Activated T-cell treated with anti-CD3 and anti-CD28 coated beads, Interleukin-2, amount 50 U/mL, for 48 hours (primary cell): ENCODE measurements at regions not wholly inside any gene's neighbourhood (a gene's known extent, or its start where the extent isn't known, plus 50 kb on each side); places are given as distances from the start of the nearest gene placed in this dataset.
"Not testable (repeated sequence)": the region's sequence is repeated elsewhere in the genome, so short reads cannot be mapped to it uniquely, and the experiment has no call there.

Source experiments
- DNase-seq, 2 experiments: peaks; one replicate each; pipeline ENCODE4 v3.0.0-alpha.2; 2020

DNA sequence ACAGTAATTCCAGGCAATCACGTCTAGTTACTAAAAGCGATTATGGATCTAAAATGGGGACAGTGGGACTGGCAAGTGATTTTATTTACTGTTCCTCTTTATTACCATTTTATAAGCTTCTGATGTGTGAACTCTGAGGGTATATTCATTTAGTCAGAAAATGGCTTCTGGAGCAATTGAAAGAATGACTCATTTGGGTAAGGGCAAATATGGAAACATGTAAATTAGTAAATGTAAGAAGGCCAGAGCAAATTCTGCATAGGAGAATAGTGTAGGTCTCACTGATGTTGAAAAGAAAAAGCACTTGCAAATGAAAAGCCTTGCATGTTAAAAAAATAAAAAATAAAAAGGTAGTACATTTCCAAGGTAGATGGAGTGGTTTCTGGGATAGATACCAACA, 262.2 kb downstream of the KLF5 start:
- no peak for DNase-seq

DNA sequence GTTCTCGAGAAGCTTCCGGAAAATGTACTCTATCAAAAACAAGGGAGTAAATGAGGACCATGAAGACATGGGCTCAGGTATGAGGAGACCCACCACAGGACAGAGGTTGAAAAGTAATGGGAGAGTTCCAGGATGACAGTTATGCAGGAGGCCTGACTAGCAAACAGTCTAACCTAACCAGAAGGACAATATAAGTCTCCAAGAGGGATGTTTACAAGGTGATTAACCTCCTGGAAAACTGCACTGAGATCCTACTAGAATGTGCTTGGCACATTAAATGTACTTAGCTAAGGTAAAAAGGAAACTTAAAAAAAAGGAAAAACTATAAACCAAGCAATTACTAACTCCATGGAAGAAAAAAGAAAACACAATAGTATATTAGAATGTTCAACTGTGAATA, 258.3 kb downstream of the KLF5 start:
- DNase-seq = no peak

DNA sequence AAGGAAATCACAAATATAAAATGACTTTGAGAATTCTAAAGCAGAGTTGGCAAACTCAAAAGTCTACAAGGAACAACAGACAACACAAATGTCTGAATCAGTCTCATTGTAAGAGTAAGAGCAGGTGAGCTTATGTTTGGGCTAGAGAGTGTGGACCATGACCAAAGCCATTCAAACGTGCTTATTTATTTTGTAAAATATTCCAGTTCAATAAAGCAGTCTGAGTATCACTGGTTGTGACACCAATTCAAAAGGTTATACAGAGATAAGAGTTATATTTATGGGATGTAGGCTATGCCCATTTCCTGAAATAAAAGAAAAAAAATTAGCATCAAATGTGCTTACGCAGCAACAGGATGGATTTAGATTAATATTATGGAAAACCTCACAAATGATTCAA, 251.6 kb downstream of the KLF5 start:
- no peak for DNase-seq

DNA sequence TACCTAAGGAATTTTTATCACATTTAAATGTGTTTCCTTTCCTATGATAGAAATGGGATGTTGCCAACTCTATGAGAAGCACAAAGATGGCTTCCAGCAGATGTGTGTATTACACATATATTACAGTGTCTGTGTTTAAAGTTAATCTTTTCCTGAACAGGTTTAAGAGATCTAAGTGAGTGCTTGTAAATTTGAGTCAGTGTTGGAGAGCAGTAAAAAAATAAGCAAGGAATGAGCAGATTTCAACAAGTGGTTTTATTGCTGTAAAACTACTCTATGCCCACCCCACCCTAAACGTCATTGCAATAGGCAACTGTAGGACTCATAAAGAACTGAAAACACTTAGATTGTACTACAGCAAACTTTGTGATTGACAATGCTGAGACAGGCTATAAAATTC, 248.7 kb downstream of the KLF5 start:
- DNase-seq = no peak

DNA sequence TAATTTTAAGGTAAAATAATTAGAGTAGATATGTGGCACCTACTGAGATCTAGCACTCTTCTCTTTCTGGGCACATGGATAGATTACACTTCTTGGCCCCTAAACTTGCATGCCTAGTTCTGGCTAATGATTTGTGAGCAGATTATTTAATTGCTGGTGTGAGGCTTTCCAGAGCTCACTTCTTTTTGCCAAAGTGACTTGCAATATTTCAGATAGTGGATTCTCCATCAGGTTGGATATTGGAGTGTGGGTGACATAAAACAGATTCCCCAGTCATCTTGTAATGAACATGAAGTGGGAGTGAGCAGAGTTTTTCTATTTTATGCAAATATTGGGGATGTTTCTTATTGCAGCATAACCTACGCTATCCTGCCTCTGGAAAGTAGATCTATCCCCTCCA, 247.9 kb downstream of the KLF5 start:
- DNase-seq = no peak

DNA sequence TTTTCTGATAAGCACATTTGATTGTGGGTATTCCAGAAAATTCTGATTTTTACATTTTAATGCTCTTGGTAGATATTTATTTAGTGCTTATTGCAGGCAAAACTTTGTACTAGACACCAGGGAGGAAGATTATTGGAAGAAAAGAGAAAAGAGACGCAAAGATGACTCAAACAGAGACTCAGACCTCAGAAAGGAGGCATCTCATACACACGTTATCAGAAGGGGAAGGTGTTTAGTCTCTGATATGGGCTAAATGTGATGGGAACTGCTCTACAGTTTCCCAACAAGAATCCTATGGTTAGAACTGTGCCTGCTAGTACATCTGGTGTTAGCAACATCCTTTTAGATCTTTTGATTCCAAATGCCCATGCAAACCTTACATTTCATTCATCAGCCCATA, 245.6 kb downstream of the KLF5 start:
- no peak for DNase-seq

DNA sequence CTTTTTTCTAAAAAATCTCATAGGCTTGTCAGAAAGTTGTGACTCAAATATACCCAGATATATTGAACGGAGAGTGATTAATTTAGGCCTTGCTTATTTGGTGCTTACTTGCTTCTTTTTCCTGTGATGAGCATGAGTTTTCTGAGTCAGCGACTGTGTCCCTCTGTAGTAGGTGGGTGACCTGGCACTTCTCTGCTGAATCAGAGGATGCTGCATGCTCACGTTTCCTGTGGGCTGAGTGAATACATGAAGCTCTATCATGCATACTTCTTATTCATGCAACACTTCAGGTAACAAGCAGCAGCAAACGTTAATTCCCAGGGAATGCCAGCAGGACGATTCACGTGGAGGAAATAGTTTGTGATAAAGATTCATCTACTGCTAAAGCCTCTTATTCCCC, 245.0 kb downstream of the KLF5 start:
- peak; percentile 41 to 53 for DNase-seq

DNA sequence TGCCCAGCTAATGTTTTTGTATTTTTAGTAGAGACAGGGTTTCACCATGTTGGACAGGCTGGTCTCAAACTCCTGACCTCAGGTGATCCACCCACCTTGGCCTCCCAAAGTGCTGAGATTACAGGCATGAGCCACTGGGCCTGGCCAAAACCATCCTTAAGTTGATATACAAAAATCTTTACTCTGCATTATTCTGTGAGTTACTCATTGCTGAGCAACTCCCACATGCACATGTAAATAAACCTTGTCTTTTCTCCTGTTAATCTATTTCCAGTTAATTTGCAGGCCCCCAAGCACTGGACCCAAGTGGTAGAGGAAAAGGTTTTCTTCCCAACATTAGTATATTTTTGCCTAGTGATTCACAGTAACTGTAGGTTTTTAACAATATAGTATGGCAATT, 242.8 kb downstream of the KLF5 start:
- DNase-seq = not testable (repeated sequence)

DNA sequence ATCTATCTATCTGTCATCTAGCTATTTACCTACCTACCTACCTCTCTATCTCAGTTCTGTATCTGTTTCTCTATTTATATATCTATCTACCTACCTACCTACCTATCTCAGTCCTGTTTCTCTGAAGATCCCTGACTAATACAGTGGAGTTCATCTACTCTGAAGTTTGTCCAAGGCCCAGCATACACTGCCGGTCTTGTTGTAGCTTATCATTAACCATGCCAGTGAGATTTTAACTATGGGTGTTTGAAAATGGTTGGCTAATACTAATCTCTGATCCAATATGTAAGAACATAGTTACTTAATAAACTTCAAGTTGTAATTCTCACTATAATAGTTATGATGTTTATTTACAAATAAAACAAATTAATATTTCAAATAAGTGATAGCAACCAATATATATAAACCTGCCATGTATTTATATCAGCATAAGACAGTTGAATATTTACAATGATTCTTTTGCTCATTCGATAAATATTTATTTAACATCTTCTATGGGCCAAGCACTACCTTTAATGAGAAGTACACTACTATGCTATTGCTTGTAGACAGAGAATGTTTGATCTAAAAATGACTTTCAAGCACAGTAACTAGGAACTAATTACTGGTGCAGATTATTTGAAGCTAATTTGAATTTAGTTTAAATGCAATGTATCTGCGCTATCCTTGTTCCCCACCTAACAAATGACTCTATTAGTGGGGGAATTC, 242.1 kb downstream of the KLF5 start:
- no peak for DNase-seq

DNA sequence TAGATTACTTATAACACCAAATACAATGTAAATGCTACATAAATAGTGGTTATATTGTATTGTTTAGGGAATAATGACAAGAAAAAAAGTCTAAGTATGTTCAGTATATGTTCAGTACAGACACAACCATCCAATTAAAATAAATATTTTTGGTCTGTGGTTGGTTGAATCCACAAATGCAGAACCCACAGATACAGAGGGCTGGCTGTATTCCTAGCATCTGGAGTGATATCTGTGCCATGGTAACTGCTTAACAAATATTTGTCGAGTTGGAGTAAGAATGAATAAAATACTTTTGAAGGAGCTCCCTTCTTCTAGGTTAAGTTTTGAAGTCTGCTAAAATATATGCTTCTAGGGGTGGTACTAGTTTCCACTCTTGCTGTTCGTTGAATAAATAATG, 241.0 kb downstream of the KLF5 start:
- DNase-seq = no peak

DNA sequence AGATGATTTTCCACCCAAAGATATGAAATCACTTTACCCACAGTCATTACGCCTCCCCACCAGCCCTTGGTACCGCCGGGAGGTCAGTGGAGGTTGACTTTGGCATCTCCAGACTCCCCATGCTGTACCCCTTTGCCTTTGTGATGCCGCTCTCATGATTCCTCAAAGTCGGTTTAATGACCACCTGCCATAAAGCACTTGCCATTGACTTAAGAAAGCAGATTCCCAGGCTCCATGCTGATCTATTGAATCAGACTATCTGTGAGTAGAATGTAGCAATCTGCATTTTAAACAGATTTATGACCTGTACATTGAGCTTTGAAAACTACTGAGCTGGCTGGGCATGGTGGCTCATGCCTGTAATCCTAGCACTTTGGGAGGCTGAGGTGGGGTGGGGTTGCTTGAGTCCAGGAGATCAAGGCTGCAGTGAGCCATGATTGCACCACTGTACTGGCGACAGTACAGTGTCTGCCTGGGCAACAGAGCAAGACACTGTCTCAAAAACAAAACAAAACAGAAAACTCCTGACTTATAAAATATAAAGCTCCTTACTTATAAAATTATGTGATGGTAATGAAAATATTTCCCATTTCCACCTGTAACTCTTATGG, 235.2 kb downstream of the KLF5 start:
- DNase-seq = no peak

DNA sequence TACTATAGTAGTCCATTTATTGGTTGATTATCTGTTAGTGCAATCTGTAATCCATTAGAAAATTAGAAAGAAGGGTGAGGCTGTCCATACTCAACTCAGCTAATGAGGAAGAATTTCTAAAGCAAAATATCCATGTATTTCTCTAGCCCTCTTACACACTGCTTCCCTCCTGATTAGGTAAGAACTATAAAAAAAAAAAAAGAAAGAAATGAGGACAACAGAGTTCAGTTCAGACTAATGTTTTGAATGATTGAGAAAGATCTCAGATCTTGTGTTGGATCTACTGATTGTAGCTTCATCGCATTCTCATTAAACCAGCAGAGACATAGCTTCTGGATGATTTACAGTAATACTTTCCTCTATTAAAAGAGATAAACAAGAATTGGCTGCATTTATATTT, 233.3 kb downstream of the KLF5 start:
- DNase-seq = no peak

DNA sequence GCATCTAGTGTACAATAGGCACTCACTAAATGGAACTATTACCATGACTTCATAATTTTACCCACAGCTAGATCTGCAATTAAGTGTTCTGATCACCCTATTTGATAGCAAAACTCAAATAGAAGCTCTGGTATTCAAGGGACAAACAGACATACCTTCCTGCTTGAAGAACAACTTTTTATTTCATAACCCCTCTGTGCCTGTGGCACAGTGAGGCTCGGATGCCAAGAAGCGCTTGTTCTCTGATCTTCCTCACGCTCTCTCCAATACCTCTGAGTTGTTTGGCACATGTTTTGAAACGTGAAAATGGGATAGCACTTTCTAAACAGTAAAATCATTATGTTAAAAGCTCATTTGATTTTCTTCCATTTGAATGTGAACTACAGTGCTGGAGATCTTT, 232.0 kb downstream of the KLF5 start:
- no peak for DNase-seq

DNA sequence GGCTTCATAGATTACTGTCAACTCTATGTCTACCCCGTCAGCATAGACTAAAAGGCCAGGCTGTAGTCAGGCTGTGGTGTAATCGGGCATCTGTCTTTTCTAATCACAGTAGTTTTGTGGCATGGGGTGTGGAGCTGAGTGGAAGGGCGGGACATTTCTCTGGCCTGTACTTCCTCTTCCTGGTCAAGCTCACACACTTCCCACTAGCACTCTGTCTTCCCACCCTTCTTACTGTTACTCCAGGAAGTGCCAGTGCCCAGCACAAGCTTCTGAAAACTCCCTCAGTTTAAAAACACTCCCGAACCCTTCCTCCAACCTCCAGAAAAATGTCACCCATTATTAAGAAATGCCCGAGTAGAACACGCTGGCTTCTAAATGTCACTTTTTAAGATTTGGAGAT, 229.8 kb downstream of the KLF5 start:
- DNase-seq = no peak

DNA sequence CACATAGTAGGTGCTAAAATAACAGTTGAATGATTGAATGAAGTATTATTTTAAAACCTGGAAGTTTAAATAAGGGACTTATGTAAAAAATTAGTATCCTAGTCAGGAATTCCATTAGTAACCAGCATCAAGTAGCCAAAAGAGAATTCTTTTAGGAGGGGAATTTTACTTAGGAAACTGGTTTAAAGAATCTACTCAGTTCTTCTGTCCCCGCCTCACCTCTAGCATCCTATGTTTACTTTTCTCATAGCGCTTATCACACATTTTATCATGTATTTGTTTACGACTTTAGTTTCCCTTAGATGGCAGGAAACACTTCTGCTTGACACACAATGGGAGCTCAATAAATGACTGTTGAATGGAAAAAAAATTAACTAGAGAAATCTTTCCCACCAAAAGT, 229.0 kb downstream of the KLF5 start:
- no peak for DNase-seq

DNA sequence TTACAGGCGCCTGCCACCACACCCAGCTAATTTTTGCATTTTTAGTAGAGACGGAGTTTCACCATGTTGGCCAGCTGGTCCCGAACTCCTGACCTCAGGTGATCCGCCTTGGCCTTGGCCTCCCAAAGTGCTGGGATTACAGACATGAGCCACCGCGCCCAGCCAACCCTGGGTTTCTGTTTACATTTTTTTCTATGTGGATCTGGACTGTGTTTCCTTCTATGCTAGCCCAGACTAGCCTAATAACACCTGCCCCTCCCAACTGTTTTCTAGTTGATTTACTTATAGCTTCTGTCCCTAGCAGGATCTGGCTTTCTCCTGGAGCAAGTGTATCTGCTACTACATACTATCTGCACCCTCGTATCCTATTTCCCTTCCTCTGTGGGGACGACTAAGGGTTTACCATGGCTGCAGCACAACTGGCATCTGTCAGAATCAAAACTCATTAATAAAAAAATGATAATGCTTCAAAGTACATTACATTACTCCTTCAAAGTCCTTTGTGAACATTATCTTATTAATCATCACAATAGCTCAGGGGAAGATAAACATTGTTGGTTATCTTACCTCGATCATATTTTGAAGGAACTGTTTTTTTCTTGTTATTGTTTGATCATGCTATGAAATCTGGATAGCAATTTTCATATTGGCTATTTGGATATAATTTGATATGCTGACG, 228.3 kb downstream of the KLF5 start:
- DNase-seq = no peak

DNA sequence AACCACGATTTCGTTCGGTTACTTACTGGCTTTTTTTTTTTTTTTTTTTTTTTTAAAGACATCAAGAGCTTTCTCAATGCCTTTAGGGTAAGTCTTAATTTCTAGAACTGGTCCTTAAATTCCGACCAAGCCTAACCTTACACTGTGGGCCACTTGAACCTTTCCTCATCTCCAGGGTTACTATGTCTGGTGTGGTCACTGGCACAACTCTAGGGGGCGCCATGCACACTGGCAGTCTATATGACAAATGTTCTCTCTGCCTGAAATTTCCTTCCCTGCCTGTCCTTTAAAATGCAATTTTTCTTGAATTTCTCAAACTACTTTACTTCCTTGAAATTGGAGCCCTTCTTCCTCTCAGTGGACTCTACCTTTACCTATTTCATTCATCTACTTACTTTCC, 227.4 kb downstream of the KLF5 start:
- DNase-seq = no peak

DNA sequence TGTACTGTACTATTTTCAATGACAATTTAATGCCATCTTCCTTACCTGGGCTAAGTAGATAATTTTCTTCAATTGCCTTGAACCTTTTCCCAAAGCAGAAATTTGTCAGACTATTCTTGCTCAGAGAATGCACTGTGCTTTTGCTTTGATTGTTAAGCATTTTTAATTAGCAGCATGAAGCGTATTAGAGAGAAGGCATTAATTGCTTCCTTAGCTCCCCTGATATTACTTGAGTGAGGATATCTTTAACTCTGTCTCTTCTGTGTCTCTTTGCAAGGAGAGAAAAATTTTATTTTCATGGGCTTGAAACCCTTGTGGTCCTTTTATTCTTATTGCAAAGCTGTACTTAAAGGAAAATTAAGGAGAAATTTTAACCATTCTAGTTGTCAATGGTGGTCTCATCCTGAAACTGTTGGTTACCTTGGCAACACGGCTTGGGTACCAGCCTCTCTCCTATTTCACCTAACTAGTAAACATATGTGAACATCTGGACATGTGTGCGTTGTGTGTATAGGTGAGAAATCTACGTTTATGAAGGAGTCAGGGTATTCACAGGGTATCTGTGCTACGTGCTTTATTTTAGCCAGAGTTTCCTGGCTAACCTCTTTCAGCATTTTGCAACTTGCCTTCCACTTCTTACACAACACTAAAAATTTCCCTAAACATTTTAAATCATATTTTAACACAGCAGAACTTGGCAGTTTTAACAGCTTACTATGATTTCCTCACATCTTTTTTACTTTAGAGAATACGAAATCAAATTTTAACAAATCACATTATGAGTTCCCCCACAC, 225.5 kb downstream of the KLF5 start:
- no peak for DNase-seq

DNA sequence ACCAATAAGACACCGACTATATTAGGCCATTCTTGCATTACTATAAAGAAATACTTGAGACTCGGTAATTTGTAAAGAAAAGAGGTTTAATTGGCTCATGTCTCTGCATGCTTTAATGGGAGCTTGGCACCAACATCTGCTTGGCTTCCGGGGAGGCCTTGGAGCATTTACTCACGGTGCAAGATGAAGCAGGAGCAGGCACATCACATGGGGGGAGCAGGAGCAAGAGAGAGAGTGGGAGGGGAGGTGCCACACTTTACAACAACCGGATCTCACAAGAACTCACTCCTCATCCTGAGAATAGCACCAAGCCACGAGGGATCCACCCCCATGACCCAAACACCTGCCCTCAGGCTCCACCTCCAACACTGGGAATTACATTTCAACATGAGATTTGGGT, 224.8 kb downstream of the KLF5 start:
- no peak for DNase-seq

DNA sequence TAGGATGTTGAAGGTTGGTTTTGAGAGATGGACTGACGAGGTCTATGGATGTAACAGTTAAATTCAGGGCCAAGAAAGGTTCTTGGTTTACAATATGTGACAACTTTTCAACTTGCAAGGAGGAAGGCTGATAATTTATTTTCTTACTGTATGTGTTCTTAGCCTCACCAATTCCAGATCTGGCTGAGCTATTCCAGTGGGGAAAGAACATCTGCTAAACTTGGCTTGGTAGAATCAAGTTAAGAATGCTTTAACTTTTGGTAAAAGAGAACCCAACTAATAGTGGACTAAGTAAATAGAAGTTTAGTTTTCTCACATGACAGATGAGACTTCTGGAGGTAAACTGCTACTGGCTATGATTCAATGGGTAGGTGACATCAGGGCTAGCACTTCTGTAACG, 222.9 kb downstream of the KLF5 start:
- DNase-seq = no peak

DNA sequence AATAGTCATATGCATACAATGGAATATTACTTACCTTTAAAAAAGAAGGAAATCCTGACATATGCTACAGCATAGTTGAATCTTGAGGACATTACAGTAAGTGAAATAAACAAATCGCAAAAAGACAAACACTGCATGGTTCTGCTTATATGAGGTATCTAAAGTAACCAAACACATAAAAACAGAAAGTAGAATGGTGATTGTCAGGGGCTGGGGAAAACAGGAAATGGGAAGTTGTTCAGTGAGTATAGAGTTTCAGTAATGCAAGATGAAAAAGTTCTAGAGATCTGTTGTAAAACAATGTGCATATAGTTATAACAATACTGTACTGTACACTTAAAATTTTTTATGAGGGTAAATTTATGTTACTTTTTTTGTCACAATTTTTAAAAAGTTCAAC, 219.4 kb downstream of the KLF5 start:
- DNase-seq = no peak

DNA sequence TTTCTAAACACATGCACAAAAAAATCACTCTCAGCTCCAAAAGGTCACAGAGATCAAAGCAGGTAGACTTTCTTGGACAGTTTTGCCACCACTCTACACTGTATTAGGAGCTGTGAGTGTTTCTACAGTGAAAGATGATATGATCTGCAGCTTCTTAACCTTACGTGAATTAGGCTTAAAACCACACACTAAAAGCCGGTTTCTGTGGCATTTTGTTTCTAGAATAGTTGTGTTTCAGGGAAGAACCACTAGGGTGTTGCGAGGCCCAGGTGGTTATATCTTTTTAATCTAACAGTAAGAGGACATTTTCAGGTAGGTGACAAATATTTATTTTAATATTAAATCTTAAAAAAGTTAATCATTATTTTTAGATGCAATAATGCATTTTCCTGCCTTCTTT, 216.4 kb downstream of the KLF5 start:
- DNase-seq = no peak

DNA sequence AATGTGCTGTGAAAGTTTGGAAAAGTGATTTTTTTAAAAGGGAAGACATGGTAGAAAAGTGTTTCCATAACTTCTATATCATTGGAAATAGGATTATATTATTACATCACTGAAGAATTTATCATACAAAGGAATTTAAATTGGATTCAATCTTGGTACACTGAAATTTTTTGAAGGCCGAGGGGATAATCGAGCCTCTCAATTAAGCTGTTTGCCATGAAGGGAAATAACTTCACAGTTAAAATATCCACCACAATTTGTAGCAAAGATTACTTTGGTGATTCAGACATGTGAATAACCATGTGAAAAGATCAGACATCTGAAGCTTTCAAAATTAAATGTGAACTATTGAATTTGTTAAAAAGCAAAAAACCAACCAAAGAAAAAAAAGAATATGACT, 215.3 kb downstream of the KLF5 start:
- DNase-seq = no peak

DNA sequence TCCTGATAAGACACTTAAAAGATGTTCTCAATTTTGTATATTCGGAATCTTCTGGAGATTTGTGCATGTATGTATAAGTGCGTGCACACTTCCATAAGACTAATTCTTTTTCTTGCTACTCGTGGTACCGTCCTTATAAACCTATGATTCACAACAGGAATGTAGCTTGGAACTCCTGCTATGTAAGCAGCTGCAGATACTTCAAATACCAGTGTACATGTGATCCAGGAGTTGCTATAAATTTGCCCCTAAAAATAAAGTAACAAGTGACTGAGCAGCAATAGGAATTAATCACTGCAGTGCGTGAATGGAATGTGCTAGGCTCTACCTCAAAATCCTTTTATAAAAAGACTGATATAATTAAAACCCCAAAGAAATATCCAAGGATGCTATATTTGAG, 214.9 kb downstream of the KLF5 start:
- no peak for DNase-seq
